ENCODE measurements at regions not wholly inside any gene's neighbourhood (a gene's known extent, or its start where the extent isn't known, plus 50 kb on each side); places are given as distances from the start of the nearest gene placed in this dataset.

- H3K27me3 ChIP-seq (ENCODE audit: control insufficient read depth in 3 of 3, insufficient read depth in 3 of 3, low read length in 3 of 3): no peaks in the 10 kb centered on the region
- H3K9me3 ChIP-seq (ENCODE audit: control insufficient read depth in 2 of 2, insufficient read depth in 1 of 2, low read depth in 1 of 2, low read length in 1 of 2): peaks cover 0 to 7% of the 10 kb centered on the region in 2 donors
- H3K27ac ChIP-seq (ENCODE audit: low read depth in 1 of 3, low read length in 2 of 3): no peak overlapping the region
- no peaks in the 10 kb centered on the region for H3K36me3 ChIP-seq (ENCODE audit: control insufficient read depth in 3 of 3, insufficient read depth in 2 of 3, low read depth in 1 of 3, low read length in 3 of 3)
- no peak overlapping the region for H3K4me3 ChIP-seq (ENCODE audit: low read depth in 1 of 3, low read length in 3 of 3)
- DNase-seq: no peak
- 36 to 56% (median 47%) methylated on average over 4 of the region's 4 CpGs for WGBS, 3 donors
- FAIRE-seq: no peak
- H3K4me1 ChIP-seq (ENCODE audit: control insufficient read depth in 3 of 3, insufficient read depth in 2 of 3, low read depth in 1 of 3, low read length in 2 of 3): no peaks in the 10 kb centered on the region
Measured at GRCh38 chr11:42025121-42025803, 565.8 kb upstream of the LRRC4C start.

- Histone ChIP-seq H3K4me1 (ENCODE audit: control insufficient read depth in 3 of 3, insufficient read depth in 2 of 3, low read depth in 1 of 3, low read length in 2 of 3) (no peaks in the 10 kb centered on the region), H3K36me3 (ENCODE audit: control insufficient read depth in 3 of 3, insufficient read depth in 2 of 3, low read depth in 1 of 3, low read length in 3 of 3) (no peaks in the 10 kb centered on the region), H3K27ac (ENCODE audit: low read depth in 1 of 3, low read length in 2 of 3) (no peak overlapping the region), H3K4me3 (ENCODE audit: low read depth in 1 of 3, low read length in 3 of 3) (no peak overlapping the region), H3K27me3 (ENCODE audit: control insufficient read depth in 3 of 3, insufficient read depth in 3 of 3, low read length in 3 of 3) (no peaks in the 10 kb centered on the region), H3K9me3 (ENCODE audit: control insufficient read depth in 2 of 2, insufficient read depth in 1 of 2, low read depth in 1 of 2, low read length in 1 of 2) (peaks cover 0 to 3% of the 10 kb centered on the region in 2 donors)
- FAIRE-seq: no peak
- DNase-seq: no peak
Measured at GRCh38 chr11:42034826-42035225, 575.4 kb upstream of the LRRC4C start.

GRCh38 chr11:42036201-42036600 is 576.7 kb upstream of the LRRC4C start:
- no peak for DNase-seq
- H3K9me3 ChIP-seq (ENCODE audit: control insufficient read depth in 2 of 2, insufficient read depth in 1 of 2, low read depth in 1 of 2, low read length in 1 of 2): no peaks in the 10 kb centered on the region
- no peak for FAIRE-seq
- H3K36me3 ChIP-seq (ENCODE audit: control insufficient read depth in 3 of 3, insufficient read depth in 2 of 3, low read depth in 1 of 3, low read length in 3 of 3): no peaks in the 10 kb centered on the region
- WGBS, 3 donors: 79 to 87% (median 84%) methylated on average over 2 of the region's 2 CpGs
- no peaks in the 10 kb centered on the region for H3K27me3 ChIP-seq (ENCODE audit: control insufficient read depth in 3 of 3, insufficient read depth in 3 of 3, low read length in 3 of 3)
- H3K4me1 ChIP-seq (ENCODE audit: control insufficient read depth in 3 of 3, insufficient read depth in 2 of 3, low read depth in 1 of 3, low read length in 2 of 3): no peaks in the 10 kb centered on the region
- no peak overlapping the region for H3K4me3 ChIP-seq (ENCODE audit: low read depth in 1 of 3, low read length in 3 of 3)
- H3K27ac ChIP-seq (ENCODE audit: low read depth in 1 of 3, low read length in 2 of 3): no peak overlapping the region

GRCh38 chr11:42043312-42043711 is 583.9 kb upstream of the LRRC4C start:
- H3K4me1 ChIP-seq (ENCODE audit: control insufficient read depth in 3 of 3, insufficient read depth in 2 of 3, low read depth in 1 of 3, low read length in 2 of 3): peaks cover 0 to 9% (median 0%) of the 10 kb centered on the region in 3 donors
- no peak for DNase-seq
- H3K36me3 ChIP-seq (ENCODE audit: control insufficient read depth in 3 of 3, insufficient read depth in 2 of 3, low read depth in 1 of 3, low read length in 3 of 3): no peaks in the 10 kb centered on the region
- no peak overlapping the region for H3K4me3 ChIP-seq (ENCODE audit: low read depth in 1 of 3, low read length in 3 of 3)
- FAIRE-seq: no peak
- no peaks in the 10 kb centered on the region for H3K27me3 ChIP-seq (ENCODE audit: control insufficient read depth in 3 of 3, insufficient read depth in 3 of 3, low read length in 3 of 3)
- H3K27ac ChIP-seq (ENCODE audit: low read depth in 1 of 3, low read length in 2 of 3): no peak overlapping the region
- no peaks in the 10 kb centered on the region for H3K9me3 ChIP-seq (ENCODE audit: control insufficient read depth in 2 of 2, insufficient read depth in 1 of 2, low read depth in 1 of 2, low read length in 1 of 2)

GRCh38 chr11:42047637-42048555 is 588.4 kb upstream of the LRRC4C start:
- Histone ChIP-seq H3K36me3 (ENCODE audit: control insufficient read depth in 3 of 3, insufficient read depth in 2 of 3, low read depth in 1 of 3, low read length in 3 of 3) (no peaks in the 10 kb centered on the region), H3K4me3 (ENCODE audit: low read depth in 1 of 3, low read length in 3 of 3) (no peak overlapping the region), H3K27me3 (ENCODE audit: control insufficient read depth in 3 of 3, insufficient read depth in 3 of 3, low read length in 3 of 3) (no peaks in the 10 kb centered on the region), H3K9me3 (ENCODE audit: control insufficient read depth in 2 of 2, insufficient read depth in 1 of 2, low read depth in 1 of 2, low read length in 1 of 2) (no peaks in the 10 kb centered on the region), H3K4me1 (ENCODE audit: control insufficient read depth in 3 of 3, insufficient read depth in 2 of 3, low read depth in 1 of 3, low read length in 2 of 3) (peaks cover 0 to 11% (median 0%) of the 10 kb centered on the region in 3 donors), H3K27ac (ENCODE audit: low read depth in 1 of 3, low read length in 2 of 3) (no peak overlapping the region)
- 72 to 77% (median 75%) methylated on average over 2 of the region's 2 CpGs for whole genome bisulfite sequencing, 3 donors
- FAIRE-seq: no peak
- DNase-seq: no peak

- no peaks in the 10 kb centered on the region for H3K9me3 ChIP-seq (ENCODE audit: control insufficient read depth in 2 of 2, insufficient read depth in 1 of 2, low read depth in 1 of 2, low read length in 1 of 2)
- H3K36me3 ChIP-seq (ENCODE audit: control insufficient read depth in 3 of 3, insufficient read depth in 2 of 3, low read depth in 1 of 3, low read length in 3 of 3): no peaks in the 10 kb centered on the region
- DNase-seq (no peak), FAIRE-seq (no peak)
- no peak overlapping the region for H3K27ac ChIP-seq (ENCODE audit: low read depth in 1 of 3, low read length in 2 of 3)
- no peak overlapping the region for H3K4me3 ChIP-seq (ENCODE audit: low read depth in 1 of 3, low read length in 3 of 3)
- H3K27me3 ChIP-seq (ENCODE audit: control insufficient read depth in 3 of 3, insufficient read depth in 3 of 3, low read length in 3 of 3): no peaks in the 10 kb centered on the region
- H3K4me1 ChIP-seq (ENCODE audit: control insufficient read depth in 3 of 3, insufficient read depth in 2 of 3, low read depth in 1 of 3, low read length in 2 of 3): peaks cover 0 to 11% (median 0%) of the 10 kb centered on the region in 3 donors
- WGBS, 3 donors: 43 to 87% (median 81%) methylated on average over 1 of the region's 1 CpG
Measured at GRCh38 chr11:42049186-42049585, 589.7 kb upstream of the LRRC4C start.

- Histone ChIP-seq H3K36me3 (ENCODE audit: control insufficient read depth in 3 of 3, insufficient read depth in 2 of 3, low read depth in 1 of 3, low read length in 3 of 3) (no peaks in the 10 kb centered on the region), H3K9me3 (ENCODE audit: control insufficient read depth in 2 of 2, insufficient read depth in 1 of 2, low read depth in 1 of 2, low read length in 1 of 2) (no peaks in the 10 kb centered on the region), H3K27me3 (ENCODE audit: control insufficient read depth in 3 of 3, insufficient read depth in 3 of 3, low read length in 3 of 3) (no peaks in the 10 kb centered on the region), H3K4me3 (ENCODE audit: low read depth in 1 of 3, low read length in 3 of 3) (no peak overlapping the region), H3K4me1 (ENCODE audit: control insufficient read depth in 3 of 3, insufficient read depth in 2 of 3, low read depth in 1 of 3, low read length in 2 of 3) (peaks cover 0 to 11% (median 0%) of the 10 kb centered on the region in 3 donors), H3K27ac (ENCODE audit: low read depth in 1 of 3, low read length in 2 of 3) (no peak overlapping the region)
- 73 to 88% (median 78%) methylated on average over 1 of the region's 1 CpG for WGBS, 3 donors
- no peak for DNase-seq
- FAIRE-seq: no peak
Measured at GRCh38 chr11:42049650-42050049, 590.2 kb upstream of the LRRC4C start.

GRCh38 chr11:42054351-42054900 is 595.0 kb upstream of the LRRC4C start:
- no peaks in the 10 kb centered on the region for H3K36me3 ChIP-seq (ENCODE audit: control insufficient read depth in 3 of 3, insufficient read depth in 2 of 3, low read depth in 1 of 3, low read length in 3 of 3)
- FAIRE-seq (no peak), DNase-seq (no peak)
- H3K9me3 ChIP-seq (ENCODE audit: control insufficient read depth in 2 of 2, insufficient read depth in 1 of 2, low read depth in 1 of 2, low read length in 1 of 2): no peaks in the 10 kb centered on the region
- no peak overlapping the region for H3K4me3 ChIP-seq (ENCODE audit: low read depth in 1 of 3, low read length in 3 of 3)
- no peaks in the 10 kb centered on the region for H3K4me1 ChIP-seq (ENCODE audit: control insufficient read depth in 3 of 3, insufficient read depth in 2 of 3, low read depth in 1 of 3, low read length in 2 of 3)
- no peaks in the 10 kb centered on the region for H3K27me3 ChIP-seq (ENCODE audit: control insufficient read depth in 3 of 3, insufficient read depth in 3 of 3, low read length in 3 of 3)
- WGBS, 3 donors: 66 to 77% (median 72%) methylated on average over 3 of the region's 3 CpGs
- H3K27ac ChIP-seq (ENCODE audit: low read depth in 1 of 3, low read length in 2 of 3): no peak overlapping the region
